ENCODE measurements at regions not wholly inside any gene's neighbourhood (a gene's known extent, or its start where the extent isn't known, plus 50 kb on each side); places are given as distances from the start of the nearest gene placed in this dataset.
"Not testable (repeated sequence)": the region's sequence is repeated elsewhere in the genome, so short reads cannot be mapped to it uniquely, and the experiment has no call there.

- DNase-seq = no peak
Observed at GRCh38 chr4:79266136-79266535, 59.7 kb downstream of the NAA11 start.

- DNase-seq = no peak
Observed at GRCh38 chr4:79259242-79259641, 66.6 kb downstream of the NAA11 start.

GRCh38 chr4:79258614-79259176, 67.2 kb downstream of the NAA11 start:
- no peak for DNase-seq

GRCh38 chr4:79257953-79258613, 67.8 kb downstream of the NAA11 start:
- DNase-seq = peak in 1 of 2 experiments; percentile 20

- DNase-seq = no peak
Observed at GRCh38 chr4:79255793-79256192, 70.1 kb downstream of the NAA11 start.

GRCh38 chr4:79253924-79254323, 71.9 kb downstream of the NAA11 start:
- no peak for DNase-seq

- DNase-seq = no peak
Observed at GRCh38 chr4:79253168-79253567, 72.7 kb downstream of the NAA11 start.

GRCh38 chr4:79250887-79251286, 75.0 kb downstream of the NAA11 start:
- DNase-seq = no peak

- no peak for DNase-seq
Observed at GRCh38 chr4:79249881-79250503, 75.9 kb downstream of the NAA11 start.

- DNase-seq = no peak
Observed at GRCh38 chr4:79248610-79249009, 77.3 kb downstream of the NAA11 start.

- DNase-seq = peak in 1 of 2 experiments; percentile 27
Observed at GRCh38 chr4:79247695-79248394, 78.0 kb downstream of the NAA11 start.

GRCh38 chr4:79245200-79245940, 80.5 kb downstream of the NAA11 start:
- DNase-seq = not testable (repeated sequence)

- DNase-seq = peak; percentile 21 to 66
Observed at GRCh38 chr4:79241846-79242245, 84.0 kb downstream of the NAA11 start.

- no peak for DNase-seq
Observed at GRCh38 chr4:79237851-79238250, 88.0 kb downstream of the NAA11 start.

- peak in 1 of 2 experiments; percentile 37 for DNase-seq
Observed at GRCh38 chr4:79236785-79237184, 89.1 kb downstream of the NAA11 start.

GRCh38 chr4:79235095-79235494, 90.8 kb downstream of the NAA11 start:
- peak; percentile 21 to 52 for DNase-seq

GRCh38 chr4:79233820-79234219, 92.0 kb downstream of the NAA11 start:
- no peak for DNase-seq

- no peak for DNase-seq
Observed at GRCh38 chr4:79232540-79232939, 93.3 kb downstream of the NAA11 start.

- DNase-seq = no peak
Observed at GRCh38 chr4:79227860-79228259, 98.0 kb downstream of the NAA11 start.

- peak; percentile 65 to 85 for DNase-seq
Observed at GRCh38 chr4:79225360-79225759, 100.5 kb downstream of the NAA11 start.

GRCh38 chr4:79224777-79225104, 101.1 kb downstream of the NAA11 start:
- DNase-seq = no peak

- DNase-seq = no peak
Observed at GRCh38 chr4:79223993-79224776, 101.7 kb downstream of the NAA11 start.
